DOHH2 (cell line): ENCODE measurements at regions not wholly inside any gene's neighbourhood (a gene's known extent, or its start where the extent isn't known, plus 50 kb on each side); places are given as distances from the start of the nearest gene placed in this dataset.

Experiments
- CTCF ChIP-seq: fragments of 200-600 bp; sonication (generic); IDR thresholded peaks from one replicate; pipeline ENCODE4 v1.5.1; 2014; ENCODE audit warnings: antibody characterized with exemption, mild to moderate bottlenecking, low read depth, low read length; ENCODE audit not compliant: poor library complexity, severe bottlenecking
- EZH2phosphoT487 ChIP-seq: fragments of 200-600 bp; sonication (generic); IDR thresholded peaks from 2 replicates; pipeline ENCODE4 v1.6.1; 2017; ENCODE audit warnings: borderline replicate concordance, mild to moderate bottlenecking, antibody characterized with exemption, low read length, moderate library complexity, mixed read lengths

GRCh38 chr20:63112491-63113219, 103.3 kb downstream of the YTHDF1 start:
- TF ChIP-seq CTCF (no peak), EZH2phosphoT487 (no peak)
